ENCODE measurements at regions not wholly inside any gene's neighbourhood (a gene's known extent, or its start where the extent isn't known, plus 50 kb on each side); places are given as distances from the start of the nearest gene placed in this dataset.
"Not testable (repeated sequence)": the region's sequence is repeated elsewhere in the genome, so short reads cannot be mapped to it uniquely, and the experiment has no call there.

DNA sequence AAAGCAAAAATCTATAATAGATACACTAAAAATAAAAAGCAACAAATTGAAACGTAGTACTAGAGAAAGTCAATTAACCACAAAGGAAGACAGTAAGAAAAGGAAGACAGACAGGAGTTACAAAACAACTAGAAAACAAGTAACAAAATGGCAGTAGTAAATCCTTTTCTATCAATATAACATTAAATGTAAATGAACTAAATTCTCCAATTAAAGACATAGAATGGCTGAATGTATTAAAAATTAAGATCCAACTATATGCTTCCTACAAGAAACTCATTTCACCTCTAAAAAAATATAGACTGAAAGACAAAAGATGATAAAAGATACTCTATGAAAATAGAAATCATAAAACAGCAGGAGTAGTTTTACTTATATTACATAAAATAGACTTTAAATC is 79.1 kb downstream of the CTH start:
- no peak for DNase-seq (ENCODE audit: low read depth in 2 of 2)

DNA sequence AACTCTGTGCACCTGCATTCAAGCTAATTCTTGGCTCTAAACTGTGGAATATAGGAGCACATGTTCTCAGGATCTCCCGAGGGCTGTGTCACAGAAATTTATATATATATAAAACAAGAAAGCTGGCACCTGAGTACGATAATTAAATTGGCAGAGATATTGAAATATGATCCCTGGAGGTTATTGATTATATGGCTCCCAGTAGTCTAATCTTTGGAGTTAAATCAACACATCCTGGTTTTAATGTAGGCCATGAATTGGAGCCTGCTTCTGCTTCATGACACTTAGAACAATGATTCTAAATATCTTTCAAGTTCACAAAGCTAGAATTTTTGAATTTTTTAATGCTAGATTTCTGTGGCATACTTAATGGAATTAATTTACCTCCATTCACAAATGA is 84.3 kb downstream of the CTH start:
- no peak for DNase-seq (ENCODE audit: low read depth in 2 of 2)

GRCh38 chr1:70496181-70496580 is 85.1 kb downstream of the CTH start:
- DNase-seq (ENCODE audit: low read depth in 2 of 2): no peak

DNA sequence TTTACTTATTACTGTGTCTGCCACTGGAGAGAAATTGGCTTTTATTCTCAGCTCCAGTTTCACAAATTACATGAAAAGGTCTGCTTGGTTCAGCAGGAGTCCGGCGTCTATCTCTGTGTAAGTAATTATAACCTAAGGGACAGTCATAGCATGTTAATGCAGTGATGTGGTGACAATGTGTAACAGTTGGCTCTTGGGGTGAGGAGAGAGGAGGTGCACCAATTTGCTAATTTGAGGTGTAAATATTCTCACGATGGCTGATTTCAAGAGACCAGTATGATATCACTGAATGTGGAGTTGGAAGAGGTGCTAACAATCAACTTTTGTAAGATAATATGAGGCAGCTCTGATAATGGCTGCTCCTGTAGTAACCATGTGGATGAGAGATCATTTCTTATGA is 86.1 kb downstream of the CTH start:
- no peak for DNase-seq (ENCODE audit: low read depth in 2 of 2)

GRCh38 chr1:70498666-70499065 is 87.6 kb downstream of the CTH start:
- DNase-seq (ENCODE audit: low read depth in 2 of 2): no peak

DNA sequence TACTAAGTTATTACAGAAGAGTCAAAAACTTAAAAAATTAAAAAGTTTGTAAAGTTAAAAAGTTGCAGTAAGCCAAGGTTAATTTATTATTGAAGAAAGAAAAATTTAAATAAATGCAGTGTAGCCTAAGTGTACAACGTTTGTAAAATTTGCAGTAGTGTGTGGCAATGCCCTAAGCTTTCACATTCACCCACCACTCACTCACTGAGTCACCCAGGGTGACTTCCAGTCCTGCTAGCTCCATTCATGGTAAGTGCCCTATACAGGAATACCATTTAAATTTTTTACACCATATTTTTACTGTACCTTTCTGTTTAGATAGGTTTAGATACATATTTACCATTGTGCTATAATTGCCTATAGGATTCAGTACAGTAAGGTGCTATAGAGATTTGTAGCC is 88.6 kb downstream of the CTH start:
- no peak for DNase-seq (ENCODE audit: low read depth in 2 of 2)

DNA sequence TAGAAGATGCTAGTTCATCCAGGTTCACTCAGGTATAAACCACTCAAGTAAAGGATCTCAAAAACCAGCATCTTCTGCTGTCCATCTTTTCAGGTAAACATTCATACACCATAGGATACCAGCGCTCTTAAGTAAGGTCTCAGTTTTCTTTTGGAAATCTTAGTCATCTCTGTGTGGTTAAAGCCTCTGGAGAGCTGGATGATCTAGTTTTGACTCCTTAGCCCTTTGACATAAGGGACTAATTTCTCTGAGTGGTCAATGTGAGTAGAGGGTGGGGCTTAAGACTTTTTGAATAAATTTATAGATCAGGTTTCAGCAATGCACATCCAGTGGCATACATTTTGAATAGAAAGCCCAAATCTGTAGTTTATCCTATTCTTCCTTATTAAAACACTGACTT is 92.3 kb downstream of the CTH start:
- no peak for DNase-seq (ENCODE audit: low read depth in 2 of 2)

DNA sequence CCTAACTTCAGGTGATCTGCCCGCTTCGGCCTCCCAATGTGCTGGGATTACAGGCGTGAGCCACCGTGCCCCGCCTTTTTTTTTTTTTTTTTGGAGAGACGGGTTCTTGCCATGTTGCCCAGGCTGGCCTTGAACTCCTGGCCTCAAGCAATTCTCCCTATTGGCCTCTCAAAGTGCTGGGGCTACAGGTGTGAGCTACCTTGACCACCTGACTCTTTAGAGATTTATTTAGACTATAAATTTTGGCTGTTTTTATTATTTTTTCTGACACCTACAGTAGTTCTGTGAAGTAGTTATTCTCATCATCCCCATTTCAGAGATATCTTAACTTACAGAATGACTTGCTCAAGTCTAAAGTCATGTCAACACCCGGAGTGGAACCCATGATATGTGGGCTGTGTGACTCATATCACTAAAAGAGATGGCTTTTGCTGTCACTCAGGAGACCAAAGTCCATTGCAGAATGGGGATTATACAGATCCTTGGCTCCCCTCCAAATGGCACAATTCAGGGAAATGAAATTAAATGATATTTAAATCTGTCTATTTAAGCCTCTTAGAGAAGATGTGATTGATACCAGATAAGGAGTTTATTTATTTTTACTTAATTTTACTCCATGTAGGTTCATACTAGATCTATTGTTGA is 93.2 kb downstream of the CTH start:
- no peak for DNase-seq (ENCODE audit: low read depth in 2 of 2)

DNA sequence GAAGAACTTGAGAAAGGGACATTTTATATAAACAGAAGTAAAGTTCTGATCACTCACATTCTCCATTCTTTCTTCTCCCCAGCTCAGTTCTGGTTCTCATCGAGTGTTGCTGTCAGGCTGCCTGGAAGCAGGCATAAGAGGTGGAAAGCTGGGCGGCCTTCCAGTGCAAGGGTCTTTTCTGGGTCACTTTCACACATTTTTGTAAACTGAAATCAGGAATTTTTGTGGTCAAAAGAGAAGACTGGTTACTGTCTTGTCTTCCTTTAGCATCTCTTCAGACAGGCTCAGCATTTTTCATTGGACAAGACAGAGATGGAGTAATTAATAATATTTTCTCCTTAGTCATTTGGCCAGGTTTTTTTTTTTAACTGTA is 93.7 kb downstream of the CTH start:
- no peak for DNase-seq (ENCODE audit: low read depth in 2 of 2)

GRCh38 chr1:70507991-70508390 is 96.9 kb downstream of the CTH start:
- DNase-seq (ENCODE audit: low read depth in 2 of 2): not testable (repeated sequence)

DNA sequence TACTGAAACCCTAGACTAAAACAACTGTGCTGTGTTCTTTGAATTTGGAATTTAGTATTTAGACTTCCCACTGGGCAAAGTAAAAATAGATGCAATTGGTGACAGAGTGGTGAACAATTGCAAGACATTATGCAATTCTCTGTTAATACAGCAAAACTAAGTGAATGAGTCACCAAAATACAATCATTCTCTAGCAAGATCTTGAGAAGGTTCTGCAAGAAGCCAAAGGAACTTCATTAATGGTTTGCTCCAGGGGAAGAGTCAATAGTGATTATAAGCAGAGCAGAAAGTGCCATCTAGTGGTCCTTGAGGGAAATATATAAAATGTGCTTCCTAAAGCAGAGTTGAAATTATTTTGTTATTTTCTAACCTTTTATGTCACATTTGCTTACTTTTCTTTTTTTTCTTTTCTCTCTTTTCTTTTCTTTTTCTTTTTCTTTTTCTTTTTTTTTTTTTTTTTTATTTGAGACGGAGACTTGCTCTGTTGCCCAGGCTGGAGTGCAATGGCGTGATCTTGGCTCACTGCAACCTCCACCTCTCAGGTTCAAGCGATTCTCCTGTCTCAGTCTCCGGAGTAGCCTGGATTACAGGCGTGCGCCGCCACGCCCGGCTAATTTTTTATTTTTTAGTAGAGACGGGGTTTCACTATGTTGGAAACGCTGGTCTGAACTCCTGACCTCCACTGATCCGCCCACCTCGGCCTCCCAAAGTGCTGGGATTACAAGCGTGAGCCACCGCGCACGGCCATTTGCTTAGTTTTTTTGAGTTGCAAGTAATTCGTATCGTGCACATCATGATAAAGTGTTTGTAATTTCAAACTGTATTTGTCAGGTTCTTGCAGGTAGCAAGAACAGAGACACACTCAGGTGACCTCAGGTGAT is 99.2 kb downstream of the CTH start:
- DNase-seq (ENCODE audit: low read depth in 2 of 2): no peak

- DNase-seq (ENCODE audit: low read depth in 2 of 2): no peak
Observed at GRCh38 chr1:70517444-70517843, 106.4 kb downstream of the CTH start.

DNA sequence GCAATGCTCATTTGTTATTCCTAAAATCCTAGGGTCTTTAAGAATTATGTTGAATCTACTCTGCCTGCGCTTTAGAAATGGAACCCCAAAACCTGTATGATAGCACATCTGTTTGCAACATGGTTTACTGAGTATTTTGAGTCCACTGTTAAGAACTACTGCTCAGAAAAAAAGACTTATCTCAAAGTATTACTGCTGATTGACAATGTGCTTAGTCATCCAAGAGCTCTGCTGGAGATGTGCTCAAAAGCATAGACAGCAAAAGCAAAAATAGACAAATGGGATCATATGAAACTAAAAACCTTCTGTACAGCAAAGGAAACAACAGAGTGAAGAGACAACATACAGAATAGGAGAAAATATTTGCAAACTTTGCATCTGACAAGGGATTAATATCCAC is 107.0 kb downstream of the CTH start:
- DNase-seq (ENCODE audit: low read depth in 2 of 2): no peak

GRCh38 chr1:70528590-70529333 is 117.7 kb downstream of the CTH start:
- no peak for DNase-seq (ENCODE audit: low read depth in 2 of 2)

DNA sequence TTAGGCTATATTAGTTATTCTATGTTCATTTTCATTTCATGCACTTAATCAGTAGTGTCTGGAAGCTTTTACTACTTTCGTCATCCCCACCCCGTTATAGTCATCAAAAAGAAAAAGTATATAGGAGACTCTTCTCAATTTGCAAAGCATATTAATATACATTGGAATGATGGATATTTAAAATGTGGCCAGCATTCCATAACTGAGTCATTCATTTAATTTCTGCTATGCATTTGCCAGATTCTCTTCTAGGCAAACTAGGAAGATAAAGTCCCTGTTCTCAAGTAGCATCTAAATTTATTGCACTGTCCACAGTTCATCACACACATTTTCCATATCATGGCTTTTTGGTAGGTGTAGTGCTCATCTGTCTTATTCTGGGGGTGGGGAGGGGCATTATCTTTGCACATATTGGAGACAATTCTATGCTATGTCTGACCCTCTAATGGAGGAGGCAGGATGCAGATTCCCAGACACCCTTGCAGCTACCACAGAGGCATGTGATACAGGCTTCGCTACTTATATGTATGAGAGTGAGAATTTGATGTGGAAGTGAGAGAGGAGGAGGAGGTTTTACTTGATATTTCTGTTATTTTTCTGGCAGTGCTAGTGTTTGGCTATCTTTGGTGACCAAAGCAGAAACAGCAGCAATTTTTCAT is 125.8 kb downstream of the CTH start:
- no peak for DNase-seq (ENCODE audit: low read depth in 2 of 2)

DNA sequence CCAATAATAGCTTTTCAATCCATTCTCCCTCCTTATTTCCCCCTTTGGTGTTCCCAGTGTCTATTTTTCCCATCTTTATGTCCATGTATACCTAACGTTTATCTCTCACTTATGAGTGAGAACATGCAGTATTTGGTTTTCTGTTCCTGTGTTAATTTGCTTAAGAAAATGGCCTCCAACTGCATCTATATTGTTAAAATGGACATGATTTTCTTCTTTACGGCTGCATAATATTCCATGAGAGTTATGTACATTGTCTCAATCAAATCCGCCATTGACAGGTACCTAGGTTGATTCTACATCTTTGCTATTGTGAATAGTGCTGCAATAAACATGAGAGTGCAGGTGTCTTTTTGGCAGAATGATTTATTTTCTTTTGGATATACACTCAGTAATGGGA is 126.7 kb downstream of the CTH start:
- no peak for DNase-seq (ENCODE audit: low read depth in 2 of 2)

DNA sequence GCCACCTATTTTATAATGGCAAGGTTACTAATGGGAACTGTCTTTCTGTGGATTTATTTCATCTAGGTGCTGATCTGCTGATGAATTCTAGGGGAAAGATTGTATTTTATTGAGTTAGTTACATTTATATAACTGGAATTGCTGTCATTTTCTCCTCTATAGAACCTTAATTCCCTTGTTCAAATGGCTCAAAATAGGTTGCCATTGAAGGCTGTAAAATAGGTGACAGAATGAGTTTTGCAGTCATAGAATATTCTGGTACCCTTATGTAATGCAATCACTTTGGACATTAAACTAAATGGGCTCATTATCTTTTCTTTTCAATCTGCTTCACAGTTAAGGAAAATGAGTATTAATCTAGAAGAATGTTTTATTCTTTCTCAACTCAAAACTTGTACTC is 131.0 kb downstream of the CTH start:
- no peak for DNase-seq (ENCODE audit: low read depth in 2 of 2)

GRCh38 chr1:70542856-70543255 is 131.8 kb downstream of the CTH start:
- DNase-seq (ENCODE audit: low read depth in 2 of 2): no peak

DNA sequence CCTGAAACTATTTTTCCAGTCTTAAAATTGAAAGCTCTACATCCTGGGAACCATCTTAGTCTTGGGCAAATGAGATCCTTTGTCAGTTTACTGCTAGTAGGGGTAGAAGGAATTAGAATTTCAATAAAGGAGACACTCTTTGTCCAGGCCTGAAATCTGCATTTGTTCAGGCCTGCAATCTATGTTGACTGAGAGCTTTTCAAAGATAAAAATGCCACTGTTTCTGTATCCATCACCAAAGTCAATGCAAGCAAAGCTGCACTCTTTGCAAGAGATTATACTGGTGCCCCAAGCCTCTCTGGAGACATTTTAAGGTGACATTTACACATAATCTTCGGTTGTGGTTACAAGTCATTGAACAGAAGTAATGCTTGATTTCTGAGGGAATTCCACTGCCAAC is 135.7 kb downstream of the CTH start:
- DNase-seq (ENCODE audit: low read depth in 2 of 2): no peak

DNA sequence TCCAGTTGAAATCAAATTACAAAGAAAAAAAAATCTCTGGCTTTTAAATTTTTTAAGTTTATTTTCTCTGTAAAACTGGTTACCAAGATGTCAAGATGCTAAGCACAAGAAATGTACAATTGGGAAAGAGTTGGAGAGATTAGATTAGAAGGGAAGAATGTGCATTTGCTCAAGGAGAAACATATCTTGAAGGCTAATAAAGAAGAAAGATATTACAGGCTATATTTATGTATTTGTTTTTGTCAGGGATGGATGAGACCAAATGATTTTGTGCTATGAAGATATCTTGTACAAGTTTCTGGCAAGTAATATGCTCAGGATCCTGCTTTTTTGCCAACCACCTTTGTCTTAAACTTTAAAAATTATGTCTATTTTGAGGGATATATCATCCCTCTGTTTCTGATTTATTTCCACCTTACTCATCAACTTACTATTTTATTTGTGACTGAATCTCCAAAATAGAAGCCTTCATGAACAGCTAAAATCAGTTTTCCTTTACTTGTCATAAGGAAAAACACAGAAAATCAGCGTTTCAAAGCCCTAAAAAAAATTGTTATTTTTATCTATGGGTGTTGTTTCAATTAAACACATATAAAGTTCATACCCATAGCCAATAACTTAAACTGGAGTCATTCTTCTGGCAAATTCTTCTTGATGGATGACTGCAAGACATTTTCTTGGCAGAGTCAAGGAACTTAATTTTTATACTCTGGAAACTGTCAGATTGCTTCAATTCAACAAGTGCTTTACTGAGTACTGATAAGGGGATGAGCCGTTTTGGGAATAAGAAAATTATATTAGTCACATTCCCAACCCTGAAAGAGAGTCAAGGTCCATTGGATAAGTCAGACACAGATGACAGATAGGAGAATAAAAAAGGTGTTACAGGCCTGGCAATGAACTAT is 141.8 kb downstream of the CTH start:
- DNase-seq (ENCODE audit: low read depth in 2 of 2): no peak

- DNase-seq (ENCODE audit: low read depth in 2 of 2): no peak
Observed at GRCh38 chr1:70553567-70553956, 142.5 kb downstream of the CTH start.
